Midbrain (tissue), 1 donor: ENCODE measurements at regions not wholly inside any gene's neighbourhood (a gene's known extent, or its start where the extent isn't known, plus 50 kb on each side); places are given as distances from the start of the nearest gene placed in this dataset.
"Not testable (repeated sequence)": the region's sequence is repeated elsewhere in the genome, so short reads cannot be mapped to it uniquely, and the experiment has no call there.

Experiments
- DNase-seq: peaks from one replicate; lab custom pipeline; 2025; lab: John Stamatoyannopoulos, UW

DNA sequence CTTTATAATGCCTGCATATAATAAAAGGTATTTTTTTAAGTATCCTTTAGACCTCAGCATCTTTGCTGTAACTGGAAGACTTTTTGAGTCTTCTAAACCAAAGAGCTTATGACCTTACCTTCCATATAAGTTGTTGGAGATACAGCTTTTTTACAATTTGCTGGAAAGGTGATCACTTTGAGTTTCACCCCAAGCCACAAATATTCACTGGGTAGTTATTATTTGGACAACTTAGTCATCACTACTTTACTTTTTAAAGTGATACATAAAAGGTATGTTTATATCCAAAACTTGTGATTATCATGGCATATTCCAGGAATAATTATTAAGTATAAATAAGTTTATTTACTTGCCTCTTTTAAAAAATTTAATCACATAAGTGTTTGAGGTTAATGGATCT, 246.7 kb upstream of the NRIP1 start:
- no peak for DNase-seq

GRCh38 chr21:15317034-15317433, 252.2 kb upstream of the NRIP1 start:
- DNase-seq, result not testable (repeated sequence)

DNA sequence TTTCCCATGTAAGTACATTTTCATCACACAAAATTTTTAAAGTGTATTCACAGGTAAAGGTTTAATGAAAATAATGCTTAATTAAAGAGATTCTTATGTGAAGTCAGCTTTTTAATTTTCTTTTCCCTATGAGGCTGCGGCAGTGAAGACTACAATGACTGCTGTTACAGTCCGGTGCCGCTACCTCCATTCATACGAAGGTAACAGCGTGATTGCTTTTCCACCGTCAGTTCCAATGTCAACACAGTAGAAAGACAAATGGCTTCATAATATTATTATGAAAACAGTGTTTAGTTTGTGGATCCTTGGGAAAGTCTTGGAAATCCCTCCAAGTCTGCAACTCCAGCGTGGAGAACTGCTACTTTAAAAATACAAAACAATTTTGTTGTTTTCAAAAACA, 254.9 kb upstream of the NRIP1 start:
- DNase-seq, result no peak

DNA sequence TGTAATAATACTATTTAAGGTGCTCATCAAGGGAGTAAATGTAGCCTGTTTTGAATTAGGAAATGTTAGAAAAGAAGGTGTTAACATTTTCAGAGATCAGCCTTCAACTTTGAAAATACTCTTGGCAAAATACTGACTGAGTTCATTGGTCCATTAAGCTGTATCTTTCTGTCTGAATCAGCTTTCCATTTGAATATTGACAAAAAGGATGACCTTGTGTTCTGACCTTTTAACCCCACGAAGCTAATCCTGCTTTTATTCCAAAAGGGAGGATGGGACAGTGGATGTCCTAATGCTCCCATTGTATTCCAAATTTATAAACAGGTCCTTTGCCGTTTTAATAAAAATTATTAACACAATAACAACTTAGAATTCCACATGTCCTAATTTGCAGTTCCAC, 259.7 kb upstream of the NRIP1 start:
- DNase-seq, result no peak

DNA sequence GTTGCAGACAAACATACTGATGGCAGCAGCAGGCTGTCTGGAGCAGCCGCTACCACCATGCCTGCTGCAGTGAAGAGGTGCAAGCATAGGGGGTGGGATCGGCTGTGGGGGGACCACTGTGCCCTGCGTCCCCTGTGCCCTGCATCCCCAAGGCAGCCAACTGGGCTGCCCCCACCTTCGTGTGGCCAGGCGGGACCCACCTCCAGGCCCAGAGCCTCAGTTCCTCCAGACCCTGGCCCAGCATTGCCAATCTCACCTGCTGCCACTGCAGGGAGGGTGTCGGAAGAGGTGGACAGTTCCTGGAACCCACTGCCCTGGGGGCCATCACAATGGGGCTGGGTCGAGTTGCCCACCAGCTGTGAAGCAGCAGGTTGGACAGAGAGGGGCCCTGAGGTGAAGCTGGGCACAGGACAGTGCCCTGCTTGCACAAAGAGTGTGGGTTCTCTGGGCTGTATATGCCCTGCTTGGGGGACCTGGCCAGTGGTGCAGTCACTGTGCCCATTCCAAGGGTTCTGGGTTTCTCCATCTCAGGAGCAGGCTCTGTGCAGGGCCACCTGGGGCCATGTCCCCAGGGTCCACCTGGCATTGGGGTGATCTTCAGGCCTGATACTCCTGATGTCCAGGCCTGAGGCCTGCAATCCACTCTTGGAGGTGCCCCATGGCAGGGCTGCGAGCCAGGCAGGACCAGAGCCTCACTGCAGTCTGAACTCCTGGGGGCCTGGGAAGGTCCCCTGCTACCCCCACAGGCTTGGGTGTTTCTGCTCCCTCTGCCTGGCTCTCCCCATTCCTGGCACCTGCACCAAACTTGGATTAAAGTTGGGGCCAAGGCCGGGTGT, 261.4 kb upstream of the NRIP1 start:
- no peak for DNase-seq

GRCh38 chr21:15327637-15328265, 263.0 kb upstream of the NRIP1 start:
- DNase-seq, result no peak

DNA sequence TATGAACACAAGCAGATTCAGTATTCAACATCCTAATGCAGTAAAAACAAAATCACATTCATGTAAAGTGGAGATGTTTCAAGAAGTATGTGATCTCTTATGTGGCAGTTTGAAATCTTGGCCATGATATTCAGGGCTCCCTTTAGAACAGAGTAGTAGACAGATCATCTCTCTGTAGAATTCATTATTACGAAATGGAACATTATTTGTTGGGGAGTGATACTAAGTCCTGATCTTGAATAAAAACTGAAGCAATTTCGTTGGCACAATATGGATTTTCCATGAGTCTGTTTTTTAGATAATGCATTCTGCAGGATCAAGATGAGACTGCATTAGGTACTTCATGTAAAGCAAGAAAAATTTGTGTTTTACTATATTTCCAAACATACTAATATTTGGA, 264.4 kb upstream of the NRIP1 start:
- DNase-seq, result no peak

GRCh38 chr21:15330872-15331271, 266.1 kb upstream of the NRIP1 start:
- no peak for DNase-seq

DNA sequence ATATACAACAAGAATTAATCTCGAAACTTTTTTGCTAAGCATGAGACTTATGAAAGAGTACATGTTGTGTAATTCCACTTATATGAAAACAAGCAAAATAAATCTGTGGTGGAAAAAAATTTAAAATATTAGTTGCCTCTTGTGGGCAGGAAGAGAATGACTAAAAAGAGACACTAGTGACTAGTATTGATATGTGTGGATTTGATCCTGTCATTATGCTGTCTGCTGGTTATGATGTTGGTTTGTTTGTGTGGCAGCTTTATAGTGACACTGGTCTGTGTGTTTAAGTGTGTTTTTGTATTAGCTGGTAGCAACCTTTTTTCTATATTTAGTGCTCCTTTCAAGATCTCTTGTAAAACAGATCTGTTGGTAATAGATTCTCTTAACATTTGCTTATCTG, 267.8 kb upstream of the NRIP1 start:
- no peak for DNase-seq

DNA sequence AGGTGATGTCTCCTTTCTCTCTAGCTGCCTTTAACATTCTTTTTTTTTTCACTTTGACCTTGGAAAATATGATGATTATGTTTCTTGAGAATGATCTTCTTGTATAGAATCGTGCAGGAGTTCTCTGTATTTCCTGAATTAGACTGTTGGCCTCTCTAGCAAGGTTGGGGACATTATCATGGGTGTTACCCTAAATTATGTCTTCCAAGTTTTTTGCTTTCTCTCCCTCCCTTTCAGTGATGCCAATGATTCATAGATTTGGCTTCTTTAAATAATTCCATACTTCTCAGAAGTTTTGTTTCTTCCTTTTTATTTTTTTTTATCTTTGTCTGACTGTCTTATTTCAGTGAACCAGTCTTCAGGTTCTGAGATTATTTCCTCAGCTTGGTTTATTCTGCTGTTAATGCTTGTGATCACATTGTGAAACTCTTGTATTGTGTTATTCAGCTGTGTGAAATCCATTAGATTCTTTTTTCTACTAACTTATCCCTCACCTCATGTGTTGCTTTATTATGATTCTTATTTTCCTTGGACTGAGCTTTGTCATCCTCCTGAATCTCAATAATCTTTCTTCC, 268.4 kb upstream of the NRIP1 start:
- no peak for DNase-seq

DNA sequence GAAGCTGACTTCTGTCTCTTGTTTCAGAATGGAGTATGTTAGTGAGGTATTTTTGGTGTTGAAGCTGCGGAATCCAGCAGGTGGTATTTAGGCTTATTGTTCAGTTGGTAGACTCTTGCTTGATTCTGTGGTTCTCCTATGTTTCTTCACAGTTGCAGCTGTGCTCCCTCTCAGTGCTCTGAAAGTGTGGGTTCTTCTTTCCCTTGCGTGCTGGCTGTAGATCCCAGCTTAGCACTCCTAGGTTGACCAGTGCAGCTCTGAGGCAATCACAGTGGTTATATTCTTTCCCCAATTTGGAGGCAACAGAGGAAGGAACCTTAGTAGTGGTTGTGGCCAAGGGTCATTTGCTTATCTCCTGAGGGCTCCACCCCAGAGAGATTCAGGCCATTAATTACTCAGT, 269.2 kb upstream of the NRIP1 start:
- no peak for DNase-seq

GRCh38 chr21:15343066-15343465, 278.3 kb upstream of the NRIP1 start:
- no peak for DNase-seq

DNA sequence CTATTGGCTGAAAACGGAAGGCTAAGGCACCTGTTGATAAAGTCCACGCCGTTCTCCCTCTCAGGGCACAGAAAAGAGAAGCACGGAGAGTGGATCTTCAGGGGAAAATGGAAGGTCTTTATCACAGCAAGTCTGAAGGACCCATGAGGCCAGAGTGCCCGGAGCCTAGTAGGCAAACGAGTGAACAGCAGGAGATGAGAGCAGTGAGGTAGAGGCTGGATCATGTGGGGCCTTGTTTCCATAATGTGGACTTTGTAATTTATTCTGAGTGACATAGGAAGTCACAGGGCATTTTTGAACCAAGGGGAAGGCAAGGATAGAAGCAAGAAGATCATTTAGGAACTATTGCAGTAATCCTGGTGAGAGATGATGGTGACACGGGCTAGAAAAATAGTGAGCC, 287.2 kb upstream of the NRIP1 start:
- no peak for DNase-seq

- DNase-seq, result no peak
These were observed 288.7 kb upstream of the NRIP1 start for GRCh38 chr21:15353546-15353945.

GRCh38 chr21:15354516-15354915, 289.7 kb upstream of the NRIP1 start:
- DNase-seq, result no peak

GRCh38 chr21:15355066-15355465, 290.3 kb upstream of the NRIP1 start:
- DNase-seq, result no peak

DNA sequence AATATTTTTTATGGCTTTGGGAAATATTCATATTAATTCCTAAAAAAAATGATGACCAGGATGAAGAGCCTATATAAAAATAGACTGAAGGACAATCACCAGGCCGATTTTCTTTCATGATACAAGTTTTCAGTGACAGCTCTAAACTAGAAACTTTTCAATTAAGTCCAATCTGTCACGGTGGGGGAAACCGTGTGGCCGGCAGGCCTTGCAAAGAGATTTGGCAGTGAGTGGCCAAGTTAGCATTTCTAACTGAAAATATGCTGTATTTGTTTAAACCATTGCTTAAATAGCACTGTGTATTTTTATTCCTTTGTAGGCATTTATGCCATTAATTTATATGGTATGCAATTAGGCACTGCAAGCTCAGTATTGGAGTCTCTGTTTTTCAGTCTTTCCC, 294.5 kb upstream of the NRIP1 start:
- DNase-seq, result no peak

- no peak for DNase-seq
These were observed 297.7 kb upstream of the NRIP1 start for GRCh38 chr21:15362458-15362857.

DNA sequence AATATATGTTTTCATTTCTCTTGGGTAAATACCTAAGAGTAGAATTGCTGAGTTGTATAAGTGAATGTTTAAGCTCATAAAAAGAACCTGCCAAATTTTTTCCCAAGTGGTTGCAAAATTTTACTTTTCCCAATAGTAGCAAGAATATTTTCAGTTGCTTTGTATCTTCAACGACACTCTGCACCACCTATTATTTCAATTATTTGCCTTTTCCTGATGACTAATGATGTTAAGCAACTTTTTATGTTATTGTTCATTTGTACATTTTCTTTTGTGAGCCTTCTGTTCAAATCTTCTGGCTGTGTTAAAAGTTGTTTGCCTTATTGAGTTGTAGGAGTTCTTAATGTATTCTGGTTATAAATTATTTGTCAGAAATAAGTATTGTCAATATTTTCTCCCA, 299.1 kb upstream of the NRIP1 start:
- no peak for DNase-seq

GRCh38 chr21:15365751-15366392, 301.1 kb upstream of the NRIP1 start:
- DNase-seq, result no peak

DNA sequence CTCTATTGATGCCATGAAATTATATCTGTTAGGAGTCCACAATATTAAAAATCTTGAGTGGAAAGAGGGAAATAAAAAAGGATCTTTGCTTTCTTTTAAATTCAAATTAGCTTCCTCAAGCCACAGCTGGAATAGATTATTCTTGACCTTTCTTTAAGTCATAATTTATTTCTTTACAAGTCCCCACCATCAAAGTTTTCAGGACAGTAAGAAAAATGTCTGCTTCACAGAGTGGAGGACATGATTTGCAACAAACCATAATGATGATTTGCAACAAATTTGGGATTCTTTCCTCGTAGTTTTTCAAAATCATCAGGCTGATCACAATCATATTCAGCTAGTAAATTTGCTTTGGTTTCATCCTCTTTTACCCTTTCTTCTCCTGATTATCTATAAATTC, 301.8 kb upstream of the NRIP1 start:
- DNase-seq, result no peak

- no peak for DNase-seq
These were observed 302.3 kb upstream of the NRIP1 start for GRCh38 chr21:15367061-15367626.
